Peyer's patch (tissue), 4 donors: ENCODE measurements at regions not wholly inside any gene's neighbourhood (a gene's known extent, or its start where the extent isn't known, plus 50 kb on each side); places are given as distances from the start of the nearest gene placed in this dataset.

Source experiments
- DNase-seq, 3 donors: peaks; one replicate each; pipeline ENCODE4 v3.0.0-alpha.2; 2017 to 2019
- H3K27ac ChIP-seq, 4 donors: fragments of 200-600 bp; sonication (generic); one replicate each; pipeline ENCODE4 v1.5.1; 2016 to 2019
- H3K27me3 ChIP-seq, 2 donors: fragments of 200-600 bp; sonication (generic); one replicate each; pipeline ENCODE4 v1.5.1; 2019
- H3K36me3 ChIP-seq, 3 donors: fragments of 200-600 bp; sonication (generic); one replicate each; pipeline ENCODE4 v1.5.1; 2016 to 2019
- H3K4me1 ChIP-seq, 4 donors: fragments of 200-600 bp; sonication (generic); one replicate each; pipeline ENCODE4 v1.5.1; 2016 to 2019
- H3K4me3 ChIP-seq, 4 donors: fragments of 200-600 bp; sonication (generic); 1 replicate in 3 of 4; 2 replicates in 1 of 4; pipeline ENCODE4 v1.5.1; 2016 to 2019; ENCODE audit warnings: mild to moderate bottlenecking in 1 of 4
- H3K9me3 ChIP-seq, 4 donors: fragments of 200-600 bp; sonication (generic); one replicate each; pipeline ENCODE4 v1.5.1; 2016 to 2019; ENCODE audit warnings: mild to moderate bottlenecking in 1 of 4
- CTCF ChIP-seq, 6 experiments: fragments of 450-650 bp in 4 of 6; fragments of 200-600 bp in 2 of 6; sonication (generic) in 1 of 6; IDR thresholded peaks; one replicate each; pipeline ENCODE4 v1.5.1; 2017 to 2019; ENCODE audit warnings: antibody characterized with exemption in 6 of 6, mild to moderate bottlenecking in 3 of 6, moderate library complexity in 1 of 6
- POLR2A ChIP-seq, 2 donors: fragments of 450-650 bp; IDR thresholded peaks; one replicate each; pipeline ENCODE4 v1.5.1; 2017; ENCODE audit warnings: antibody characterized with exemption in 2 of 2, mild to moderate bottlenecking in 2 of 2, moderate library complexity in 2 of 2

DNA sequence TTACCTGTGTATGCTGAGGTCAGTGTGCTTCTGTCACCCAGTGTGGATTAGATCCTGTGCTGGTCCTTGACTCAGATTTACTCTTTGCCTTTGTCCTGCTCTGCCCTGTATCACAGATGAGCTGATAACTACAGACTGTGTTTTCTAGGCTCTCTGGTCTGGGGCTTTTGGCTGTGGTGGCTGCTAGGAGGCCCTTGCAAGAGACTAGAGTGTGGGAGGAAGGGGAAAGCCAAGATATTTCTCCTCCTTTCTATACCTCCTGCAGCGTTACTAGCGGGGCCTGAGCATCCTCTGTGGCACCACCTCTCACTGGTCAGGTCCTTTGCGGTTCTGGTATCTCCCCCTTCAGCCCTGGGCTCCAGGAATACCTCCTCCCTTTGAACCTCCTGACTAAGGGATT is 282.3 kb upstream of the TBC1D5 start:
- no peak overlapping the region for H3K27ac ChIP-seq

GRCh38 chr3:18019161-18019495 is 276.7 kb upstream of the TBC1D5 start:
- DNase-seq, result no peak
- Histone ChIP-seq H3K4me1 (no peaks in the 10 kb centered on the region), H3K9me3 (no peaks in the 10 kb centered on the region), H3K4me3 (no peak overlapping the region), H3K36me3 (no peaks in the 10 kb centered on the region), H3K27me3 (no peaks in the 10 kb centered on the region), H3K27ac (no peak overlapping the region)
- TF ChIP-seq POLR2A (IDR thresholded peaks at IDR 0.05), result no peak

More for the DNA sequence above, 282.3 kb upstream of the TBC1D5 start:
- DNase-seq, result no peak
- Histone ChIP-seq H3K36me3 (no peaks in the 10 kb centered on the region), H3K9me3 (no peaks in the 10 kb centered on the region), H3K27me3 (no peaks in the 10 kb centered on the region), H3K4me1 (no peaks in the 10 kb centered on the region), H3K4me3 (no peak overlapping the region)
- no peak for TF ChIP-seq POLR2A (IDR thresholded peaks at IDR 0.05)
- no peak for TF ChIP-seq CTCF (IDR thresholded peaks at IDR 0.05)

DNA sequence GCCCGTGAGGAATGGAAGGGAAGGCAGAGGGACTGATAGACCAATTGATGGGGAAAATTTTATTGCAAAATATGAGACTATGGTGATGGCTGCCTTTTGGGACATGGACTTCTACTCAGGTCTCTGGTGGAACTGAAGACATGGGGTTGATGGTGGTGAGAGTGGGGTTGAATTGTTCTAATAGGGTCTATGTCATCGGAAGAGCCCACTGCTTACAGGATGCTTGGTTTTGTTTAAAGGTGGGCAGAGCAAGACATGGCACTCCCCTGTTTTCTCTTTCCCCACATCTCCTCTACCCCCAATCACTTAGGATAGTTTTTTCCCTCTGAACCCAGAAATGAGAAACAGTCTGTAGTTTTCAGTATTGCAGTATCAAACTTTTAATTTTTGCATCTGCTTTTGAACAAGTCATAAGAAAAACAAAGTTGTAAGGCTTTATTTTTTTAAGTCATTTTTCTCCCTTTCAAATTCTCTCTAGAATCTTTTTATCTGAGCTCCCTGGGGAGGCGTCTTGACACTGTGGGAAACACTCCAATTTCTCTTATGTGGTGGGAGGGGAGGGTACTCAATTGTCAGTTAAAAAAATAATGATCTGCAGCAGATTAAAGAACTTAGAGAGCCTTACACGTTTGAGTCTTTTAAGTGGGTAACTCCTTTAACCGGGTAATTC is 276.2 kb upstream of the TBC1D5 start:
- TF ChIP-seq CTCF (IDR thresholded peaks at IDR 0.05) (no peak), POLR2A (IDR thresholded peaks at IDR 0.05) (no peak)
- no peak overlapping the region for H3K27ac ChIP-seq
- no peaks in the 10 kb centered on the region for H3K27me3 ChIP-seq
- no peaks in the 10 kb centered on the region for H3K4me1 ChIP-seq
- no peaks in the 10 kb centered on the region for H3K9me3 ChIP-seq
- DNase-seq, result no peak
- no peak overlapping the region for H3K4me3 ChIP-seq
- no peaks in the 10 kb centered on the region for H3K36me3 ChIP-seq

DNA sequence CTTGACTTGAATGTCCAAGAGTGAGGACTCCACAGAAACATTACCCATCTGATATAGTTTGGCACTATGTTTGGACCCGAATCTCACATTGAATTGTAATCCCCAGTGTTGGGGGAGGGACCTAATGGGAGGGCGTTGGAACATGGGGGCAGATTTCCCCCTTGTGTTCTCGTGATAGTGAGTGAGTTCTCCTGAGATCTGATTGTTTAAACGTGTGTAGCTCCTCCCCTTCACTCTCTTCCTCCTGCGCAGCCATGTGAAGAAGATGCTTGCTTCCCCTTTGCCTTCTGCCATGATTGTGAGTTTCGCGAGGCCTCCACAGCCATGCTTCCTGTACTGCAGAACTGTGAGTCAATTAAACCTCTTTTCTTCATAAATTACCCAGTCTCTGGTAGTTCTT is 273.9 kb upstream of the TBC1D5 start:
- Histone ChIP-seq H3K9me3 (no peaks in the 10 kb centered on the region), H3K4me3 (no peak overlapping the region), H3K27me3 (no peaks in the 10 kb centered on the region), H3K4me1 (no peaks in the 10 kb centered on the region), H3K36me3 (no peaks in the 10 kb centered on the region), H3K27ac (no peak overlapping the region)
- DNase-seq, result no peak
- TF ChIP-seq CTCF (IDR thresholded peaks at IDR 0.05) (no peak), POLR2A (IDR thresholded peaks at IDR 0.05) (no peak)

- TF ChIP-seq POLR2A (IDR thresholded peaks at IDR 0.05) (no peak), CTCF (IDR thresholded peaks at IDR 0.05) (no peak)
- no peak overlapping the region for H3K4me3 ChIP-seq
These were observed 270.5 kb upstream of the TBC1D5 start for GRCh38 chr3:18012933-18013332.

GRCh38 chr3:18012436-18012835 is 270.0 kb upstream of the TBC1D5 start:
- Histone ChIP-seq H3K4me1 (no peaks in the 10 kb centered on the region), H3K36me3 (no peaks in the 10 kb centered on the region), H3K9me3 (no peaks in the 10 kb centered on the region), H3K27me3 (no peaks in the 10 kb centered on the region), H3K4me3 (no peak overlapping the region), H3K27ac (no peak overlapping the region)
- no peak for DNase-seq
- TF ChIP-seq POLR2A (IDR thresholded peaks at IDR 0.05) (no peak), CTCF (IDR thresholded peaks at IDR 0.05) (no peak)

More at GRCh38 chr3:18012933-18013332, 270.5 kb upstream of the TBC1D5 start:
- H3K4me1 ChIP-seq, result no peaks in the 10 kb centered on the region
- H3K36me3 ChIP-seq, result no peaks in the 10 kb centered on the region
- H3K27ac ChIP-seq, result no peak overlapping the region
- no peak for DNase-seq
- H3K27me3 ChIP-seq, result no peaks in the 10 kb centered on the region
- H3K9me3 ChIP-seq, result no peaks in the 10 kb centered on the region
